Fibroblast of peridontal ligament (primary cell): ENCODE measurements at regions not wholly inside any gene's neighbourhood (a gene's known extent, or its start where the extent isn't known, plus 50 kb on each side); places are given as distances from the start of the nearest gene placed in this dataset.
"Not testable (repeated sequence)": the region's sequence is repeated elsewhere in the genome, so short reads cannot be mapped to it uniquely, and the experiment has no call there.

Source experiments
- DNase-seq: peaks from one replicate; pipeline ENCODE4 v3.0.0-alpha.2; 2010; ENCODE audit errors: extremely low read depth

DNA sequence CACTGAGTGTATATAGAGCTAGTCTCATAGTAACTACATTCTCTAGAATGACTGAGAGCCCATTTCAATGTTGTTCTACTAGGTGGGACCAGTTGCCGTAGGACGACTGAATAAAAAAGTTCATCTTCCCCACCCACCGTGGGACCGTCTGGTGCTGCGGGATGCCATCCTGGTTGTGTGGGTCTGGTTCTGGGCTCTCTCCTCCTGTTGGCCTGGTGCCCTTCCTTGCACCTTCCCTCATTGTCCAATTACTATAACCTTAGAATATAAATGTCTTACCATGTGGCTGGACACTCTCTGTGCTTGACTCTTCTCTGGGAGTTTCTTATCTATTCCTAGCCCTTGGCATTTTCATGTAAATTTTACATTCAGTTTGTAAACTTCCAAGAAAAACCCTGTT is 344.4 kb downstream of the TCERG1L start:
- DNase-seq = no peak

GRCh38 chr10:130967784-130968183 is 343.7 kb downstream of the TCERG1L start:
- no peak for DNase-seq

DNA sequence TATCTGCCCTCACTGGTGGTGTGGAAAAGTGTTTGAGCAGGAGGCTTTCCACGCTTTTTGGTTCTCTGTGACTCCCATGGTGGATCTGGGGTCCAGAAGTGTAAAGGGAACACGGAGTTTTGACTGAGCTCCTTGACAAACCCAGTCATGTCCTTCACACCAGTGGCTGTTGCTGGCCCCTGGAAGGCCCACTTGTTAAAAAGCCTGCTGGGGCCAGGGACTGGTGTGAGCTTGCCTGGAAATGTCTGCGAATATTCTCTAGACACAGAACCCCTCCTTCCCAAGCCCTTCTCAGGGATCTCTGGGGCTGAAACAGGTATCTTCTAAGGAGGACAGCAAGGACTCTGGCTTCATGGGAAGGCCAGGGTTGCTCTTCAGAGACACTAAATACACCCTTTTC is 343.0 kb downstream of the TCERG1L start:
- no peak for DNase-seq

- no peak for DNase-seq
Observed at GRCh38 chr10:130968964-130969363, 342.6 kb downstream of the TCERG1L start.

DNA sequence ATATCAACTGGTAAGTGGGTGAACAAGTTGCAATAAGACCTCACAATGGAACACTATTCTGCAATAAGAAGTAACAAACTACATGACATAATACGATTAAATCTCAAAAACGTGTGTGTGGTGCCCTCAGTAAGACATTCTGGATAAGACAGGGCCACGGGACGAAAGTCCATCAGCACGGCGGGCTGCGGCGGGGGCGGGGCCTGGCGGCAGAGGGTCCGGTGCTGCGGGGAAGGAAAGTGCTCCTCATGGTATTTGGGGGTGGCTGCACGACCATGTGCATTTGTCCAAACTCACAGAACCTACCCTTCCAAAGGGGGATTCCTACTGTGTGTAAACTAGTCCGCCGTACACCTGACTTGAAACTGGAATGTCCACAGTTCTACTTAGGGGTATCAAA is 341.8 kb downstream of the TCERG1L start:
- DNase-seq = no peak

- no peak for DNase-seq
Observed at GRCh38 chr10:130970341-130971122, 341.0 kb downstream of the TCERG1L start.

DNA sequence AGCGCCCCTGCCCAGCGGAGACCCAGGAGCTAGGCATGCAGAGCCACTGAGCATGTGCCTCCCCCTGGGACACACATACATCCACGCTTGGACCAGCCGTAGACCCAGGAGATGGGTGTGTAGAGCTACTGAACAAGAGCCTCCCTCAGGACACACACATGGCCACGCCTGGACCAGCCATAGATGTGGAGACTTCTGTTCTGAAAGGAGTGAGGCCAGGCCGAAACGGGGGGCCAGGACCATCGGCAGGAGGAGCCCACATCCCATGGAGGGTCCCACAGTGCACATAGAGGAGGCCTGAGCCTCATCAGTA is 340.4 kb downstream of the TCERG1L start:
- DNase-seq = no peak

DNA sequence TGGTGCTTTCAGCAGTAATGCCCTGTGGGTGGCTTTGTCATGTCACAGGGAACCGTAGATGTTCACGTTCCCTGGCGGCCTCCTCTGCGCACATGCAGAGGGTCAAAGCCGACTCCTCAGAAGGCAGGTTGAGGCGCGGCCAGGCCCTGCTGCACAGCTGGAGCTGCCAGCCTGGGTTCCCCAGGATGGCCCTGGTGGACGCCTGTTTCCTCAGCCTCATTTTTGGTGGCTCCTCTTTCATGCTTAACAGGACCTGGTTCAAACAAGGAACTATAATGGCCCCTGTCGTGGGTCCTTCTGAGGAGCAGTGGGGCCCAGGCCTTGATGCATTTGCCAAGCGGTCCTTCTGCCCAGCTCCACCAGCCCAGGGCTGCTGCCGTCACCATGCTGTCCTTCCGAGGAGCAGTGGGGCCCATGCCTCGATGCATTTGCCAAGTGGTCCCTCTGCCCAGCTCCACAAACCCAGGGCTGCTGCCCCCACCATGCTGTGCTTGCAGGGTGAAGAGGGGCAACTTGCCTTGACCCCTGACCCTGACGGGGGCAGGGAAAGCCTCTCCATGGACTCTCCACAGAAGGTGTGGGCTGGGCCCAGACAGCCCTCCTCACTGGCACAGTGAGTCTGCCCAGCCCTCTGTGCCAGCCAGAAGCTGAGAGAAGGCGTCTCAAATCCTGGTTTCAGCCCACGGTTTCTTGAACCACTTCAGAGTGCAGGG is 338.2 kb downstream of the TCERG1L start:
- no peak for DNase-seq

- DNase-seq = no peak
Observed at GRCh38 chr10:130974166-130974565, 337.4 kb downstream of the TCERG1L start.

DNA sequence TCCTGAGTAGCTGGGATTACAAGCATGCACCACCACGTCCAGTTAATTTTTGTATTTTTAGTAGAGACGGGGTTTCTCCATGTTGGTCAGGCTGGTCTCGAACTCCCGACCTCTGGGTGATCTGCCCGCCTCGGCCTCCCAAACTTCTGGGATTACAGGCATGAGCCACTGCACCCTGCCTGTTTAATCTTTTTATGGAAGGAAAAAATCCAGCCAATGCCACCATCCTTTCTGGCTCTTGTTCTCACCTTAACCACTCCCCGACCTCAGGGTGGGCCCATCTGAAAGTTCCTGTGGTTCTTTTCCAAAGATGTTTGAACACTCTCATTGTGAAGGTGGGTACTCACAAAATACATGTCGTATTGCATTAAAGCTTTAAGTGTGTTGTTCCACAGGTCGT is 336.2 kb downstream of the TCERG1L start:
- DNase-seq = not testable (repeated sequence)

- DNase-seq = no peak
Observed at GRCh38 chr10:130982802-130983201, 328.7 kb downstream of the TCERG1L start.

- DNase-seq = no peak
Observed at GRCh38 chr10:130983749-130984148, 327.8 kb downstream of the TCERG1L start.

DNA sequence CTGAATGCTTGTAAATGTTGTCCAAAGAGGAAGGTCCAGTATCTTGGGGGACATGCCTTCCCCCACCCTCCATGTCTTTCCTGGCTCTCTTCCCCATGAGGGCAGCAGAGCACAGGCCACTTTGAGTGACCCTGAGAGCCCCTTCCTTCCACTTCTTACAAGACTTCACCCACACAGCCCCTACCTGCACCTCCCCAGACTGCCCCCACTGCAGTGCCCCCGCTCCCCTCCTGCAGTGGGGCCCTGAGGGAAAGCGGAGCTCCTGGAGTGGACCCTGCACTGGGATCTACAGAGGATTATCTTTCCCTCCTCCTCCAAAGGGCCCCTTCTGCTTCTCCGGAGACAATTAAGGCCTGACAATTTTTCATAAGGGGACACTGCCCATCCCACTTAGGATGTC is 326.8 kb downstream of the TCERG1L start:
- DNase-seq = no peak

GRCh38 chr10:130985158-130985753 is 326.3 kb downstream of the TCERG1L start:
- no peak for DNase-seq

DNA sequence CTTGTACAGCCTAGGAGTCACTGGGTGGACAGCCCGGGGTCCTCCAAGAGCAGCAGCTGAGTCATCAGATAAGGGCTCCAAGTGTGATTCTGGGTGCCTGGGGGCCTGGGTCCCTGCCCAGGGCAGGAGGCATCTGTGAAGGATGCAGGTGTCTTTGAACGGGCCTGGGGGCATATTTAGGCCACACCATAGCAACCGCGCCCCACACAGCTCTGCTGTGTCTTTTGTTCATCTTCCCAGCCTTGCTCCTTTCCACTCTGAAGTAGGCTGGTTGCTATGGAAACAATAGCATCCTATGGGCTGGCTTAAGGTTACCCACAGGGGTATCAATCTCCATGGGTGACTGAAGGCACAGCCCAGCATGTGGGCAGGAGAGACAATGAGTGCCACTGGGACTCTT is 324.7 kb downstream of the TCERG1L start:
- DNase-seq = no peak

GRCh38 chr10:130987401-130987800 is 324.1 kb downstream of the TCERG1L start:
- DNase-seq = no peak

GRCh38 chr10:130989670-130990232 is 321.8 kb downstream of the TCERG1L start:
- DNase-seq = no peak

GRCh38 chr10:130990486-130990885 is 321.0 kb downstream of the TCERG1L start:
- no peak for DNase-seq

- no peak for DNase-seq
Observed at GRCh38 chr10:130992802-130993523, 318.6 kb downstream of the TCERG1L start.

- no peak for DNase-seq
Observed at GRCh38 chr10:130993612-130994011, 317.9 kb downstream of the TCERG1L start.

- DNase-seq = no peak
Observed at GRCh38 chr10:130994191-130994590, 317.3 kb downstream of the TCERG1L start.

- no peak for DNase-seq
Observed at GRCh38 chr10:130994845-130995244, 316.7 kb downstream of the TCERG1L start.
